ENCODE measurements at regions not wholly inside any gene's neighbourhood (a gene's known extent, or its start where the extent isn't known, plus 50 kb on each side); places are given as distances from the start of the nearest gene placed in this dataset.
"Not testable (repeated sequence)": the region's sequence is repeated elsewhere in the genome, so short reads cannot be mapped to it uniquely, and the experiment has no call there.

- in situ Hi-C loops (cut with HindIII; ENCODE audit: low sequenced_read_pairs): no loop called here
- no peak overlapping the region for H3K4me3 ChIP-seq (ENCODE audit: low read depth, low read length)
- TF ChIP-seq, protein P1, sequence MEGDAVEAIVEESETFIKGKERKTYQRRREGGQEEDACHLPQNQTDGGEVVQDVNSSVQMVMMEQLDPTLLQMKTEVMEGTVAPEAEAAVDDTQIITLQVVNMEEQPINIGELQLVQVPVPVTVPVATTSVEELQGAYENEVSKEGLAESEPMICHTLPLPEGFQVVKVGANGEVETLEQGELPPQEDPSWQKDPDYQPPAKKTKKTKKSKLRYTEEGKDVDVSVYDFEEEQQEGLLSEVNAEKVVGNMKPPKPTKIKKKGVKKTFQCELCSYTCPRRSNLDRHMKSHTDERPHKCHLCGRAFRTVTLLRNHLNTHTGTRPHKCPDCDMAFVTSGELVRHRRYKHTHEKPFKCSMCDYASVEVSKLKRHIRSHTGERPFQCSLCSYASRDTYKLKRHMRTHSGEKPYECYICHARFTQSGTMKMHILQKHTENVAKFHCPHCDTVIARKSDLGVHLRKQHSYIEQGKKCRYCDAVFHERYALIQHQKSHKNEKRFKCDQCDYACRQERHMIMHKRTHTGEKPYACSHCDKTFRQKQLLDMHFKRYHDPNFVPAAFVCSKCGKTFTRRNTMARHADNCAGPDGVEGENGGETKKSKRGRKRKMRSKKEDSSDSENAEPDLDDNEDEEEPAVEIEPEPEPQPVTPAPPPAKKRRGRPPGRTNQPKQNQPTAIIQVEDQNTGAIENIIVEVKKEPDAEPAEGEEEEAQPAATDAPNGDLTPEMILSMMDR (IDR thresholded peaks at IDR 0.05; ENCODE audit: low read depth, low read length): no peak
- DNase-seq (ENCODE audit: low read depth, low spot score): no peak
Measured at GRCh38 chr3:33975463-33975862, 177.0 kb downstream of the PDCD6IP start.

DNA sequence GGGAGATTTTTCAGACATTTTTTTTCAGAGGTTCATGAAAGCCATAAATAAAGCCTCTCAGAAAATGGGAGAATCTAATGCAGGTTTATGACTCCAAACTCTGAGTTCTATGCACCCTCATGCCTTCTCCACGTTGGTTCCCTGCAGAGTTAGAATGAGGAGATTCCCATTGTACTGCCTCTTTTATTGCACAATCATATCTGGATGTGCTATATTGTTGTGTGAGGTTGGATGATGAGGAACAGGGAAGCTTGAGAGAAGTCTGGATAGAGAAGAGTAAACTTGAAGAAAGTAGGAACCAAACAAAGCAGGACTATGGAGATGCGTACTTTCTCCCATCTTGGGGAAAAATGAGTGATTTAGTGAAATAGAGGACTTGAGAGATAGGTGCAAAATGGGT, 178.8 kb downstream of the PDCD6IP start:
- no peak overlapping the region for H3K4me3 ChIP-seq (ENCODE audit: low read depth, low read length)
- no peak for DNase-seq (ENCODE audit: low read depth, low spot score)
- TF ChIP-seq, protein P1 (IDR thresholded peaks at IDR 0.05; ENCODE audit: low read depth, low read length): no peak
- in situ Hi-C loops (cut with HindIII; ENCODE audit: low sequenced_read_pairs): no loop called here

- in situ Hi-C loops (cut with HindIII; ENCODE audit: low sequenced_read_pairs): no loop called here
- peak; percentile 62 for DNase-seq (ENCODE audit: low read depth, low spot score)
- TF ChIP-seq, protein P1 (IDR thresholded peaks at IDR 0.05; ENCODE audit: low read depth, low read length): peak; percentile 62
- no peak overlapping the region for H3K4me3 ChIP-seq (ENCODE audit: low read depth, low read length)
Measured at GRCh38 chr3:33980252-33980651, 181.8 kb downstream of the PDCD6IP start.

- TF ChIP-seq, protein P1 (IDR thresholded peaks at IDR 0.05; ENCODE audit: low read depth, low read length): no peak
- H3K4me3 ChIP-seq (ENCODE audit: low read depth, low read length): no peak overlapping the region
- in situ Hi-C loops (cut with HindIII; ENCODE audit: low sequenced_read_pairs): no loop called here
- no peak for DNase-seq (ENCODE audit: low read depth, low spot score)
Measured at GRCh38 chr3:33982269-33982798, 183.9 kb downstream of the PDCD6IP start.

- in situ Hi-C loops (cut with HindIII; ENCODE audit: low sequenced_read_pairs); H3K4me3 ChIP-seq (ENCODE audit: low read depth, low read length); DNase-seq (ENCODE audit: low read depth, low spot score): not testable (repeated sequence)
Measured at GRCh38 chr3:33982949-33983348, 184.5 kb downstream of the PDCD6IP start.

GRCh38 chr3:33989229-33989628, 190.8 kb downstream of the PDCD6IP start:
- in situ Hi-C loops (cut with HindIII; ENCODE audit: low sequenced_read_pairs): no loop called here
- TF ChIP-seq, protein P1 (IDR thresholded peaks at IDR 0.05; ENCODE audit: low read depth, low read length): no peak
- no peak for DNase-seq (ENCODE audit: low read depth, low spot score)
- no peak overlapping the region for H3K4me3 ChIP-seq (ENCODE audit: low read depth, low read length)

DNA sequence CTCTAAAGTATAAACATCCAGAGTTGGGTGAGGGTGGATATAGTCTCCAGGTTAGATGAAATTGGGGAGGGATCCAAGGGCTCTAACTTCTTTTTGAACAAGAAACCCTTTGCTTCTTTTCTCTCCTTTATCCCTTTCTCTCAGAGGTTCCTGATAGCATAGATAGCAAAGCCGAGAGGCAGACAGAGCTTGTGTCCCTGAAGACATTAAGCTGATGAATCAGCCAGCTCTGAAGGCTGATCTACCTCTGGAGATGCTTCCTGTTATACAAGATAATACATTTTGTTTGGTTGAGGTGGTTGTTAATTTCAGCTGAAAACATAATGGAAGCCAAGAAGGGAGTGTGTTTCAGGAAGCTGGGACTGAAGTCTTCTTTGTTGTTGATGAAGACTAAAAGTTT, 193.2 kb downstream of the PDCD6IP start:
- TF ChIP-seq, protein P1 (IDR thresholded peaks at IDR 0.05; ENCODE audit: low read depth, low read length): no peak
- no peak for DNase-seq (ENCODE audit: low read depth, low spot score)
- in situ Hi-C loops (cut with HindIII; ENCODE audit: low sequenced_read_pairs): no loop called here
- no peak overlapping the region for H3K4me3 ChIP-seq (ENCODE audit: low read depth, low read length)
